Endothelial cell of umbilical vein (primary cell): ENCODE measurements at regions not wholly inside any gene's neighbourhood (a gene's known extent, or its start where the extent isn't known, plus 50 kb on each side); places are given as distances from the start of the nearest gene placed in this dataset.

Experiments
- BruUV-seq: library from RNA; stranded (reverse); fragments of 400-500 nt; replicated peaks from 2 replicates; lab custom pipeline; 2021; lab: Mats Ljungman, UMichigan
- CTCF ChIA-PET: fragments of 300-600, 350-600 bp; sonication (Branson Sonifier 250); formaldehyde crosslinking; loops from one replicate; lab custom pipeline; 2021; ENCODE audit warnings: antibody characterized with exemption, inconsistent platforms; lab: Charles Lee
- POLR2A ChIA-PET: fragments of 300-600, 350-600 bp; sonication (Branson Sonifier 250); formaldehyde crosslinking; loops from one replicate; lab custom pipeline; 2021; ENCODE audit warnings: antibody characterized with exemption, inconsistent platforms; lab: Charles Lee
- DNase-seq: peaks from one replicate; pipeline ENCODE4 v3.0.0-alpha.2; 2011; ENCODE audit warnings: low read depth, low spot score
- FAIRE-seq: peaks from 2 replicates; lab custom pipeline; 2011; peaks lifted over from hg19 to GRCh38; lab: Jason Lieb, UNC
- H2AFZ ChIP-seq: 2 replicates; pipeline ENCODE4 v1.6.0; 2012; ENCODE audit warnings: low read depth, low read length, control low read depth, inconsistent platforms
- H3K27ac ChIP-seq: 2 replicates; pipeline ENCODE4 v1.5.1; 2011; ENCODE audit warnings: low read depth, mild to moderate bottlenecking, control low read depth, low read length, moderate library complexity; ENCODE audit not compliant: insufficient read depth
- H3K27me3 ChIP-seq, 2 experiments: 2 replicates each; pipeline versions ENCODE4 v1.6.0 to v1.6.1; 2011; ENCODE audit warnings: low read length in 2 of 2, mixed read lengths in 1 of 2; ENCODE audit not compliant: control insufficient read depth in 2 of 2, insufficient read depth in 2 of 2
- H3K36me3 ChIP-seq, 2 experiments: 2 replicates in 1 of 2; 3 replicates in 1 of 2; pipeline ENCODE4 v1.5.1; 2011; ENCODE audit warnings: low read length in 2 of 2, mild to moderate bottlenecking in 1 of 2, moderate library complexity in 1 of 2; ENCODE audit not compliant: control insufficient read depth in 2 of 2, insufficient read depth in 2 of 2; ENCODE audit errors: extremely low read depth in 1 of 2
- H3K4me1 ChIP-seq: 3 replicates; pipeline ENCODE4 v1.5.1; 2011; ENCODE audit warnings: mild to moderate bottlenecking, low read length; ENCODE audit not compliant: control insufficient read depth, insufficient read depth; ENCODE audit errors: extremely low read depth
- H3K4me2 ChIP-seq: 2 replicates; pipeline ENCODE4 v1.6.1; 2011; ENCODE audit warnings: low read length, control low read depth, mixed read lengths; ENCODE audit not compliant: insufficient read depth
- H3K4me3 ChIP-seq, 3 experiments: fragments of 200-600 bp in 1 of 3; sonication (generic), shearing (Covaris generic) in 1 of 3; replicated peaks in 1 of 3; 2 replicates each; pipeline ENCODE4 v1.5.1; 2011 to 2016; ENCODE audit warnings: control low read depth in 3 of 3, low read length in 3 of 3, mild to moderate bottlenecking in 2 of 3, inconsistent platforms in 1 of 3, low read depth in 1 of 3, moderate library complexity in 1 of 3; ENCODE audit not compliant: insufficient read depth in 1 of 3
- H3K79me2 ChIP-seq: 2 replicates; pipeline ENCODE4 v1.6.0; 2012; ENCODE audit warnings: low read length, inconsistent platforms; ENCODE audit not compliant: control insufficient read depth, insufficient read depth
- H3K9ac ChIP-seq: replicated peaks from 2 replicates; pipeline ENCODE3; 2011; ENCODE audit warnings: low read length, control low read depth; ENCODE audit not compliant: insufficient read depth; ENCODE audit errors: extremely low read depth
- H3K9me1 ChIP-seq: replicated peaks from 3 replicates; pipeline ENCODE4 v1.6.0; 2011; ENCODE audit warnings: mild to moderate bottlenecking, low read length; ENCODE audit not compliant: control insufficient read depth, insufficient read depth; ENCODE audit errors: extremely low read depth
- H3K9me3 ChIP-seq: replicated peaks from 2 replicates; pipeline ENCODE4 v1.5.1; 2012; ENCODE audit warnings: low read length, inconsistent platforms; ENCODE audit not compliant: control insufficient read depth, insufficient read depth
- H4K20me1 ChIP-seq: replicated peaks from 2 replicates; pipeline ENCODE3; 2011; ENCODE audit warnings: mild to moderate bottlenecking, low read length; ENCODE audit not compliant: control insufficient read depth, insufficient read depth; ENCODE audit errors: extremely low read depth
- CTCF ChIP-seq, 2 donors: IDR thresholded peaks; 1 replicate in 1 of 2; 2 replicates in 1 of 2; pipeline ENCODE4 v1.5.1; 2011; ENCODE audit warnings: low read length in 2 of 2, mild to moderate bottlenecking in 2 of 2, moderate library complexity in 2 of 2, control low read depth in 1 of 2, inconsistent platforms in 1 of 2, low read depth in 1 of 2; ENCODE audit not compliant: insufficient read depth in 1 of 2; ENCODE audit errors: extremely low read depth in 1 of 2
- EZH2 ChIP-seq: IDR thresholded peaks from 2 replicates; pipeline ENCODE4 v1.6.1; 2012; ENCODE audit warnings: borderline replicate concordance, low read depth, mild to moderate bottlenecking, moderate library complexity, low read length, inconsistent platforms; ENCODE audit not compliant: severe bottlenecking
- FOS ChIP-seq: IDR thresholded peaks from 2 replicates; pipeline ENCODE4 v1.6.1; 2011; ENCODE audit warnings: mild to moderate bottlenecking, low read length, moderate library complexity, borderline replicate concordance; ENCODE audit not compliant: insufficient read depth
- GATA2 ChIP-seq: IDR thresholded peaks from 2 replicates; pipeline ENCODE4 v1.7.0; 2011; ENCODE audit warnings: low read depth, mild to moderate bottlenecking, moderate library complexity, mixed read lengths, low read length; ENCODE audit not compliant: insufficient read length, insufficient read depth
- JUN ChIP-seq: IDR thresholded peaks from 2 replicates; pipeline ENCODE4 v1.6.1; 2011; ENCODE audit warnings: borderline replicate concordance, low read depth; ENCODE audit not compliant: insufficient read length, insufficient read depth
- MYC ChIP-seq: IDR thresholded peaks from one replicate; pipeline ENCODE4 v1.6.1; 2011; ENCODE audit warnings: mild to moderate bottlenecking, low read depth, low read length
- POLR2A ChIP-seq: IDR thresholded peaks from 2 replicates; pipeline ENCODE4 v1.6.1; 2012; ENCODE audit warnings: low read depth, mild to moderate bottlenecking, control low read depth, low read length
- POLR2AphosphoS5 ChIP-seq: IDR thresholded peaks from 2 replicates; pipeline ENCODE4 v1.6.1; 2012; ENCODE audit warnings: low read depth, mild to moderate bottlenecking, control low read depth, low read length, moderate library complexity; ENCODE audit not compliant: insufficient read depth
- dilution Hi-C: fragments of 300-500 bp; cut with MboI; formaldehyde crosslinking; loops from one replicate; pipeline ENCODE4 v1.15.0; 2019; ENCODE audit warnings: low sequenced_read_pairs; ENCODE audit not compliant: extremely low pct_ligation_motif_present
- intact Hi-C: fragments of 100-400 bp; cut with micrococcal nuclease; formaldehyde crosslinking; loops from one replicate; pipeline ENCODE4 v1.10.0; 2022
- TF ChIP-seq, protein P1 (sequence below): IDR thresholded peaks from 2 replicates; pipeline ENCODE4 v1.6.1; 2011; ENCODE audit not compliant: insufficient read depth, insufficient read length

- H2AFZ ChIP-seq: no peak overlapping the region
- CTCF ChIA-PET: no interaction called here
- H3K79me2 ChIP-seq: no peaks in the 10 kb centered on the region
- DNase-seq: no peak
- H3K9me1 ChIP-seq: no peaks in the 10 kb centered on the region
- no peak for FAIRE-seq
- H4K20me1 ChIP-seq: no peaks in the 10 kb centered on the region
- H3K9ac ChIP-seq: no peak overlapping the region
- no peaks in the 10 kb centered on the region for H3K36me3 ChIP-seq
- H3K27me3 ChIP-seq: no peaks in the 10 kb centered on the region
- TF ChIP-seq MYC: no peak
- no peak for TF ChIP-seq POLR2A
- no peak for TF ChIP-seq FOS
- TF ChIP-seq JUN: no peak
- TF ChIP-seq POLR2AphosphoS5: no peak
- TF ChIP-seq EZH2: no peak
- no peak for TF ChIP-seq CTCF (IDR thresholded peaks at IDR 0.05; ENCODE audit: extremely low read depth in 1 of 2, insufficient read depth in 1 of 2, low read depth in 1 of 2, low read length in 2 of 2)
- TF ChIP-seq, protein P1, sequence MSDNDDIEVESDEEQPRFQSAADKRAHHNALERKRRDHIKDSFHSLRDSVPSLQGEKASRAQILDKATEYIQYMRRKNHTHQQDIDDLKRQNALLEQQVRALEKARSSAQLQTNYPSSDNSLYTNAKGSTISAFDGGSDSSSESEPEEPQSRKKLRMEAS: no peak
- no peak for TF ChIP-seq GATA2
- H3K27ac ChIP-seq: no peak overlapping the region
- BruUV-seq: no TSS peak
- no peaks in the 10 kb centered on the region for H3K9me3 ChIP-seq
- no peak overlapping the region for H3K4me3 ChIP-seq
- no peak overlapping the region for H3K4me2 ChIP-seq
- intact Hi-C loops (no loop called here), dilution Hi-C loops (no loop called here)
- POLR2A ChIA-PET: no interaction called here
- no peaks in the 10 kb centered on the region for H3K4me1 ChIP-seq
Measured at GRCh38 chr2:72006188-72006736, 141.4 kb downstream of the CYP26B1 start.
